Smooth muscle cell (in vitro differentiated cells): ENCODE measurements at regions not wholly inside any gene's neighbourhood (a gene's known extent, or its start where the extent isn't known, plus 50 kb on each side); places are given as distances from the start of the nearest gene placed in this dataset.

Experiments used
- DNase-seq: peaks from one replicate; lab custom pipeline; 2025; ENCODE audit not compliant: unreplicated experiment; lab: John Stamatoyannopoulos, UW
- H2AFZ ChIP-seq: fragments of 200-600 bp; sonication (generic); 2 replicates; pipeline ENCODE4 v1.6.0; 2016; ENCODE audit warnings: antibody characterized with exemption, low read depth, mild to moderate bottlenecking
- H3F3A ChIP-seq: fragments of 200-600 bp; sonication (generic); 2 replicates; pipeline ENCODE4 v1.6.0; 2017; ENCODE audit warnings: antibody characterized with exemption, low read depth
- H3K27ac ChIP-seq: fragments of 200-600 bp; sonication (generic); 2 replicates; pipeline ENCODE4 v1.5.1; 2016; ENCODE audit warnings: low read depth, mild to moderate bottlenecking
- H3K27me3 ChIP-seq: fragments of 200-600 bp; sonication (generic); 2 replicates; pipeline ENCODE4 v1.6.1; 2016; ENCODE audit warnings: low read depth, mild to moderate bottlenecking
- H3K36me3 ChIP-seq: fragments of 200-600 bp; sonication (generic); 2 replicates; pipeline ENCODE4 v1.5.1; 2016; ENCODE audit warnings: low read depth
- H3K4me1 ChIP-seq: fragments of 200-600 bp; sonication (generic); 2 replicates; pipeline ENCODE4 v1.5.1; 2016; ENCODE audit warnings: low read depth
- H3K4me2 ChIP-seq: fragments of 200-600 bp; sonication (generic); 2 replicates; pipeline ENCODE4 v1.6.0; 2016; ENCODE audit warnings: mild to moderate bottlenecking
- H3K4me3 ChIP-seq: fragments of 200-600 bp; sonication (generic); 2 replicates; pipeline ENCODE4 v1.5.1; 2016; ENCODE audit warnings: mild to moderate bottlenecking
- H3K79me2 ChIP-seq: fragments of 200-600 bp; sonication (generic); 2 replicates; pipeline ENCODE4 v1.6.0; 2016; ENCODE audit warnings: low read depth, mild to moderate bottlenecking
- H3K9ac ChIP-seq: fragments of 200-600 bp; sonication (generic); 2 replicates; pipeline ENCODE4 v1.6.0; 2016; ENCODE audit warnings: low read depth
- H3K9me3 ChIP-seq: fragments of 200-600 bp; sonication (generic); replicated peaks from 2 replicates; pipeline ENCODE4 v1.5.1; 2016; ENCODE audit warnings: low read depth
- H4K20me1 ChIP-seq: fragments of 200-600 bp; sonication (generic); 2 replicates; pipeline ENCODE4 v1.6.0; 2016; ENCODE audit warnings: low read depth
- WGBS: methylation state at CpG from one replicate; pipeline ENCODE4 v1.1.7; 2016; ENCODE audit warnings: low lambda C conversion rate; 5-methylcytosine and 5-hydroxymethylcytosine counted together
- TF ChIP-seq, protein P1 (sequence below): fragments of 200-600 bp; sonication (generic); IDR thresholded peaks from 2 replicates; pipeline ENCODE4 v1.5.1; 2017; ENCODE audit warnings: borderline replicate concordance, mild to moderate bottlenecking, antibody characterized with exemption; ENCODE audit not compliant: insufficient read depth, poor library complexity, severe bottlenecking

- no peak for DNase-seq
- Histone ChIP-seq H3K4me1 (no peaks in the 10 kb centered on the region), H3F3A (no peaks in the 10 kb centered on the region), H2AFZ (no peak overlapping the region), H3K9ac (no peak overlapping the region), H3K27ac (no peak overlapping the region), H3K9me3 (no peaks in the 10 kb centered on the region), H3K79me2 (no peaks in the 10 kb centered on the region), H3K36me3 (no peaks in the 10 kb centered on the region), H4K20me1 (no peaks in the 10 kb centered on the region), H3K4me2 (no peak overlapping the region), H3K27me3 (no peaks in the 10 kb centered on the region), H3K4me3 (no peak overlapping the region)
- TF ChIP-seq, protein P1, sequence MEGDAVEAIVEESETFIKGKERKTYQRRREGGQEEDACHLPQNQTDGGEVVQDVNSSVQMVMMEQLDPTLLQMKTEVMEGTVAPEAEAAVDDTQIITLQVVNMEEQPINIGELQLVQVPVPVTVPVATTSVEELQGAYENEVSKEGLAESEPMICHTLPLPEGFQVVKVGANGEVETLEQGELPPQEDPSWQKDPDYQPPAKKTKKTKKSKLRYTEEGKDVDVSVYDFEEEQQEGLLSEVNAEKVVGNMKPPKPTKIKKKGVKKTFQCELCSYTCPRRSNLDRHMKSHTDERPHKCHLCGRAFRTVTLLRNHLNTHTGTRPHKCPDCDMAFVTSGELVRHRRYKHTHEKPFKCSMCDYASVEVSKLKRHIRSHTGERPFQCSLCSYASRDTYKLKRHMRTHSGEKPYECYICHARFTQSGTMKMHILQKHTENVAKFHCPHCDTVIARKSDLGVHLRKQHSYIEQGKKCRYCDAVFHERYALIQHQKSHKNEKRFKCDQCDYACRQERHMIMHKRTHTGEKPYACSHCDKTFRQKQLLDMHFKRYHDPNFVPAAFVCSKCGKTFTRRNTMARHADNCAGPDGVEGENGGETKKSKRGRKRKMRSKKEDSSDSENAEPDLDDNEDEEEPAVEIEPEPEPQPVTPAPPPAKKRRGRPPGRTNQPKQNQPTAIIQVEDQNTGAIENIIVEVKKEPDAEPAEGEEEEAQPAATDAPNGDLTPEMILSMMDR = no peak
- 92% methylated on average over 10 of the region's 10 CpGs for WGBS
These were observed 279.3 kb upstream of the SHH start for GRCh38 chr7:156091519-156092080.

DNA sequence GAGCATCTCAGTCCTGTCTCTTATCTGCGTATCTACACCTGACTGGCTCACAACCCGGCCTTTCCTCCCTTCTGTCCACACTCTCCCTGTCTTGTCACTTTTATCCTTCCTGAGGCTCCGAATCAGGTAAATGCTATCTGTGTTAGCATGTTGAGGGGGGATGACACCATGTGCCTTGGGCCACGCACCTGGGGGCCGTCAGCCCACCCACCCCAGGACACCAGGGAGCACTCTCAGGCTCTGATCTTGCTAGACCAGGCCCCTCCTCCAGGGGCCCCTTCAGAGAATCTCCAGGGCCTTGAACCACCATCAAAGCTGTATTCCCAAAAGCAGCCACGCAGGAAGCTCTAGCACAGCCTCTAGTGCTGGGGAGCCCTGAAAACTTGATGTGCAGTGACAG lies 278.7 kb upstream of the SHH start:
- Histone ChIP-seq H3F3A (no peaks in the 10 kb centered on the region), H3K9ac (no peak overlapping the region), H3K27ac (no peak overlapping the region), H3K4me2 (no peak overlapping the region), H3K4me1 (no peaks in the 10 kb centered on the region), H3K36me3 (no peaks in the 10 kb centered on the region), H4K20me1 (no peaks in the 10 kb centered on the region), H2AFZ (no peak overlapping the region), H3K79me2 (no peaks in the 10 kb centered on the region), H3K9me3 (no peaks in the 10 kb centered on the region), H3K27me3 (no peaks in the 10 kb centered on the region), H3K4me3 (no peak overlapping the region)
- no peak for DNase-seq
- TF ChIP-seq, protein P1 = no peak
- WGBS = 84% methylated on average over 6 of the region's 6 CpGs

DNA sequence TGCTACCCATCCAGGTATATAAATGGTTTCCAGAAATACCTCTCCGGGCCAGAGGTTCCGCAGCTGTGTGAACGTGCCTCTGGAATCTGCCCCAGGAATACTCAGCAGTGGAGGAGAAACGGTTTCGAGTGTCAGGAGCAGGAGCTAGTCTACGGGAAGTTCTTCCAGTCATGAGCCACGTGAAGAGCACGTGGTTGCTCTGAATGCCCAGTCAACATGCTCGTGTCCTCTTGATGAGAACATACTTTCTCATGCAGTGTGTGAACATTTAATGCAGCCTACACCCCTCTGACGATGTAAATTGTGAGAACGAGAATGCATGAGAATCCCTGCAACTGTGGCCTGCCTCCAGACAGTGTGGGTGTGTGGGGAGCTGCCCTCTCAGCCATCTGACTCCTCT lies 277.0 kb upstream of the SHH start:
- 85% methylated on average over 11 of the region's 11 CpGs for WGBS
- Histone ChIP-seq H3K27ac (no peak overlapping the region), H4K20me1 (no peaks in the 10 kb centered on the region), H3K4me1 (no peaks in the 10 kb centered on the region), H3K4me3 (no peak overlapping the region), H3K9me3 (no peaks in the 10 kb centered on the region), H2AFZ (no peak overlapping the region), H3K9ac (no peak overlapping the region), H3K4me2 (no peak overlapping the region), H3K27me3 (no peaks in the 10 kb centered on the region), H3K36me3 (no peaks in the 10 kb centered on the region), H3F3A (no peaks in the 10 kb centered on the region), H3K79me2 (no peaks in the 10 kb centered on the region)
- no peak for DNase-seq
- TF ChIP-seq, protein P1 = no peak

DNA sequence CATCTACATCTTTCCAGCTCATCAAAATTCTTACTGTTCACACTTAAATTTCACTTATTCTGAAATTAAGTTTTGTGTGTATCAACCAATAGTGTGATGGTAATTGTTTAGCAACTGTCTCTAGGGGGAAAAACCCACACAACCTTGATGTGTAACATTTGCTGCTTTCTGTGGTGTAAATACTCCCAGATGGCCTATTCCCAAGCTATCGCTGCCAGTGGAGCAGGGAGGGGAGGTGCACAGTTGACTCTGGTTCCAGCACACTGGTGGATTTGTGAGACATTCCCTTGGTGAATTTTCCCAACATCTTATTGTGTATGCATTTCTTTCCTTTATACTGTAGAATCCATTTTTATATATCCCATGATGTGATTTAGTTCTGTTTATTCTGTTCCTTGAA lies 275.9 kb upstream of the SHH start:
- Histone ChIP-seq H3K4me3 (no peak overlapping the region), H3K4me1 (no peaks in the 10 kb centered on the region), H3K4me2 (no peak overlapping the region), H3K27me3 (no peaks in the 10 kb centered on the region), H4K20me1 (no peaks in the 10 kb centered on the region), H3K27ac (no peak overlapping the region), H3K36me3 (no peaks in the 10 kb centered on the region), H3K9me3 (no peaks in the 10 kb centered on the region), H2AFZ (no peak overlapping the region), H3K79me2 (no peaks in the 10 kb centered on the region), H3K9ac (no peak overlapping the region), H3F3A (no peaks in the 10 kb centered on the region)
- no peak for DNase-seq
- WGBS = 90% methylated on average over 1 of the region's 1 CpG
- TF ChIP-seq, protein P1 = no peak
